HCT116 (cell line): ENCODE measurements at regions not wholly inside any gene's neighbourhood (a gene's known extent, or its start where the extent isn't known, plus 50 kb on each side); places are given as distances from the start of the nearest gene placed in this dataset.
A peak's percentile ranks its signal among the peaks of the same experiment; 100 is the strongest.

Source experiments
- ATAC-seq: fragments of 200-7000 bp; cut with Tn5 transposase; 2 replicates; pipeline ENCODE4 v1.9.1; 2020; ENCODE audit warnings: mild to moderate bottlenecking, moderate library complexity
- BruUV-seq: library from RNA; stranded (reverse); fragments of 400-500 nt; replicated peaks from 2 replicates; lab custom pipeline; 2021; lab: Mats Ljungman, UMichigan
- CTCF ChIA-PET: fragments of 300-600 bp; sonication (Branson Sonifier 250); formaldehyde crosslinking; loops from one replicate; lab custom pipeline; 2021; ENCODE audit warnings: antibody characterized with exemption; lab: Charles Lee
- POLR2A ChIA-PET: fragments of 300-600, 350-600 bp; sonication (Branson Sonifier 250); formaldehyde crosslinking; loops from one replicate; lab custom pipeline; 2021; ENCODE audit warnings: antibody characterized with exemption; lab: Charles Lee
- RAD21 ChIA-PET, 2 experiments: fragments of 300-600 bp; sonication (Branson Sonifier 250); formaldehyde crosslinking; loops; one replicate each; lab custom pipeline; 2023; ENCODE audit warnings: low total read pairs in 2 of 2; ENCODE audit not compliant: uncharacterized antibody in 2 of 2, unreplicated experiment in 2 of 2, low non-redundant PET in 1 of 2; lab: Charles Lee
- DNase-seq: peaks from one replicate; pipeline ENCODE4 v3.0.0-alpha.2; 2010; ENCODE audit warnings: low read depth, low spot score
- H2AFZ ChIP-seq: fragments of 200-600 bp; shearing (Covaris generic), sonication (generic); 2 replicates; pipeline ENCODE4 v1.6.1; 2017; ENCODE audit warnings: low read depth, mixed run types, mixed read lengths, antibody characterized with exemption, low read length; ENCODE audit not compliant: poor library complexity, severe bottlenecking
- H3K27ac ChIP-seq: 2 replicates; pipeline ENCODE4 v1.5.1; 2012; ENCODE audit warnings: low read depth, low read length
- H3K27me3 ChIP-seq: fragments of 200-600 bp; sonication (generic); 2 replicates; pipeline ENCODE4 v1.6.1; 2016; ENCODE audit warnings: mixed run types, low read length, mixed read lengths; ENCODE audit not compliant: insufficient read depth
- H3K36me3 ChIP-seq, 2 experiments: fragments of 200-500 bp in 1 of 2; fragments of 200-600 bp in 1 of 2; sonication (Bioruptor generic) in 1 of 2; sonication (generic) in 1 of 2; 2 replicates each; pipeline versions ENCODE4 v1.5.1 to v1.6.1; 2014 to 2016; ENCODE audit warnings: low read length in 2 of 2, inconsistent platforms in 1 of 2, mixed read lengths in 1 of 2, mixed run types in 1 of 2; ENCODE audit not compliant: insufficient read depth in 2 of 2, control insufficient read depth in 1 of 2
- H3K4me1 ChIP-seq, 2 experiments: fragments of 200-600 bp in 1 of 2; sonication (generic) in 1 of 2; 2 replicates each; pipeline versions ENCODE4 v1.5.1 to v1.6.1; 2012 to 2017; ENCODE audit warnings: low read length in 2 of 2, inconsistent platforms in 1 of 2, mild to moderate bottlenecking in 1 of 2, mixed read lengths in 1 of 2, mixed run types in 1 of 2, moderate library complexity in 1 of 2; ENCODE audit not compliant: insufficient read depth in 2 of 2, control insufficient read depth in 1 of 2
- H3K4me2 ChIP-seq: fragments of 200-600 bp; sonication (generic); 2 replicates; pipeline ENCODE4 v1.6.1; 2017; ENCODE audit warnings: mixed run types, low read length, mixed read lengths
- H3K4me3 ChIP-seq, 2 experiments: fragments of 200-600 bp in 1 of 2; sonication (generic) in 1 of 2; replicated peaks in 1 of 2; 2 replicates each; pipeline ENCODE4 v1.5.1; 2011 to 2016; ENCODE audit warnings: low read length in 2 of 2, control low read depth in 1 of 2, low read depth in 1 of 2, mild to moderate bottlenecking in 1 of 2, mixed read lengths in 1 of 2, mixed run types in 1 of 2
- H3K79me2 ChIP-seq: fragments of 200-600 bp; sonication (generic); 2 replicates; pipeline ENCODE4 v1.6.1; 2017; ENCODE audit warnings: mild to moderate bottlenecking, mixed run types, low read length, moderate library complexity, mixed read lengths; ENCODE audit not compliant: insufficient read depth
- H3K9ac ChIP-seq: fragments of 200-600 bp; sonication (generic); 2 replicates; pipeline ENCODE4 v1.6.1; 2016; ENCODE audit warnings: low read length, mixed read lengths
- H3K9me2 ChIP-seq: fragments of 200-600 bp; sonication (generic), shearing (Covaris generic); 2 replicates; pipeline ENCODE4 v1.6.1; 2017; ENCODE audit warnings: mixed run types, mild to moderate bottlenecking, moderate library complexity; ENCODE audit not compliant: insufficient read depth
- H3K9me3 ChIP-seq, 2 experiments: fragments of 200-500 bp in 1 of 2; fragments of 200-600 bp in 1 of 2; sonication (Bioruptor generic) in 1 of 2; sonication (generic) in 1 of 2; 2 replicates each; pipeline ENCODE4 v1.6.1; 2014 to 2017; ENCODE audit warnings: low read length in 2 of 2, mixed read lengths in 2 of 2, inconsistent platforms in 1 of 2, low read depth in 1 of 2, mild to moderate bottlenecking in 1 of 2, mixed run types in 1 of 2, moderate library complexity in 1 of 2; ENCODE audit not compliant: control insufficient read depth in 1 of 2, insufficient read depth in 1 of 2
- H4K20me1 ChIP-seq: fragments of 200-600 bp; sonication (generic), shearing (Covaris generic); 2 replicates; pipeline ENCODE4 v1.6.1; 2017; ENCODE audit warnings: mixed run types, mild to moderate bottlenecking, moderate library complexity; ENCODE audit not compliant: insufficient read depth
- ATF3 ChIP-seq: IDR thresholded peaks from 2 replicates; pipeline ENCODE4 v1.6.1; 2012
- CBX3 ChIP-seq: IDR thresholded peaks from 2 replicates; pipeline ENCODE4 v1.6.1; 2012; ENCODE audit warnings: low read depth
- CEBPB ChIP-seq: IDR thresholded peaks from 2 replicates; pipeline ENCODE4 v1.6.1; 2012; ENCODE audit warnings: low read depth
- CTCF ChIP-seq, 3 experiments: fragments of 200-600 bp in 1 of 3; sonication (generic) in 1 of 3; IDR thresholded peaks in 2 of 3; conservative IDR thresholded peaks in 1 of 3; 2 replicates each; pipeline ENCODE4 v1.5.1; 2012 to 2017; ENCODE audit warnings: low read depth in 2 of 3, low read length in 2 of 3, antibody characterized with exemption in 1 of 3, borderline replicate concordance in 1 of 3, control low read depth in 1 of 3, mild to moderate bottlenecking in 1 of 3, mixed read lengths in 1 of 3, mixed run types in 1 of 3, moderate library complexity in 1 of 3; ENCODE audit not compliant: insufficient read depth in 1 of 3
- EGR1 ChIP-seq: IDR thresholded peaks from 2 replicates; pipeline ENCODE4 v1.6.1; 2012; ENCODE audit warnings: low read depth
- ELF1 ChIP-seq: IDR thresholded peaks from 2 replicates; pipeline ENCODE4 v1.6.1; 2012; ENCODE audit warnings: low read depth, borderline replicate concordance
- EZH2 ChIP-seq: fragments of 200-600 bp; sonication (generic); IDR thresholded peaks from 2 replicates; pipeline ENCODE4 v1.6.1; 2017; ENCODE audit warnings: antibody characterized with exemption, mixed run types
- EZH2phosphoT487 ChIP-seq: fragments of 200-600 bp; IDR thresholded peaks from 2 replicates; pipeline ENCODE4 v1.6.1; 2018; ENCODE audit warnings: antibody characterized with exemption, borderline replicate concordance
- FOSL1 ChIP-seq: IDR thresholded peaks from 2 replicates; pipeline ENCODE4 v1.6.1; 2012; ENCODE audit warnings: low read depth
- JUND ChIP-seq: IDR thresholded peaks from 2 replicates; pipeline ENCODE4 v1.6.1; 2012
- MAX ChIP-seq: IDR thresholded peaks from 2 replicates; pipeline ENCODE4 v1.6.1; 2012
- POLR2A ChIP-seq: IDR thresholded peaks from 2 replicates; pipeline ENCODE4 v1.7.0; 2011; ENCODE audit warnings: borderline replicate concordance; ENCODE audit not compliant: insufficient read depth, insufficient read length; ENCODE audit errors: extremely low read depth
- POLR2AphosphoS5 ChIP-seq: IDR thresholded peaks from 2 replicates; pipeline ENCODE4 v1.6.1; 2011; ENCODE audit warnings: mild to moderate bottlenecking, low read depth, low read length, moderate library complexity
- RAD21 ChIP-seq: IDR thresholded peaks from 2 replicates; pipeline ENCODE4 v1.6.1; 2012; ENCODE audit warnings: low read depth, mild to moderate bottlenecking
- SIN3A ChIP-seq: IDR thresholded peaks from 2 replicates; pipeline ENCODE4 v1.6.1; 2012; ENCODE audit warnings: low read depth
- SP1 ChIP-seq: IDR thresholded peaks from 2 replicates; pipeline ENCODE4 v1.6.1; 2012; ENCODE audit warnings: low read depth
- SRF ChIP-seq: IDR thresholded peaks from 2 replicates; pipeline ENCODE4 v1.6.1; 2012; ENCODE audit warnings: low read depth
- TCF7L2 ChIP-seq: IDR thresholded peaks from 2 replicates; pipeline ENCODE4 v1.7.0; 2011; ENCODE audit warnings: borderline replicate concordance, inconsistent platforms; ENCODE audit not compliant: insufficient read depth, insufficient read length; ENCODE audit errors: extremely low read depth
- YY1 ChIP-seq: IDR thresholded peaks from 2 replicates; pipeline ENCODE4 v1.6.1; 2011; ENCODE audit warnings: low read length, low read depth, moderate library complexity, mild to moderate bottlenecking; ENCODE audit not compliant: insufficient replicate concordance; ENCODE audit errors: extremely low read depth
- ZBTB33 ChIP-seq: IDR thresholded peaks from 2 replicates; pipeline ENCODE4 v1.6.1; 2011; ENCODE audit warnings: mild to moderate bottlenecking, low read length, moderate library complexity; ENCODE audit not compliant: insufficient replicate concordance; ENCODE audit errors: extremely low read depth
- ZFX ChIP-seq: fragments of 450-650 bp; IDR thresholded peaks from 2 replicates; pipeline ENCODE4 v1.6.1; 2017
- ZNF274 ChIP-seq: fragments of 200-500 bp; sonication (Bioruptor generic); IDR thresholded peaks from 2 replicates; pipeline ENCODE4 v1.6.1; 2014; ENCODE audit warnings: mild to moderate bottlenecking, low read depth, low read length, inconsistent platforms
- intact Hi-C: fragments of 100-400 bp; cut with micrococcal nuclease; formaldehyde crosslinking; loops from 2 replicates; pipeline ENCODE4 v1.10.0; 2022

GRCh38 chr6:27684264-27685211 is 211.6 kb upstream of the ZNF184 start:
- Histone ChIP-seq H3K27ac (peak overlapping the region; percentile 60), H2AFZ (no peak overlapping the region), H3K27me3 (no peaks in the 10 kb centered on the region), H3K4me3 (no peak overlapping the region), H4K20me1 (no peaks in the 10 kb centered on the region), H3K9me2 (no peaks in the 10 kb centered on the region), H3K9me3 (peaks cover 0 to 6% of the 10 kb centered on the region in 2 experiments; a peak in 1 of 4 replicates), H3K4me2 (peak overlapping the region; percentile 50), H3K36me3 (no peaks in the 10 kb centered on the region), H3K4me1 (peaks cover 13 to 28% of the 10 kb centered on the region in 2 experiments), H3K9ac (no peak overlapping the region), H3K79me2 (no peaks in the 10 kb centered on the region)
- POLR2A ChIA-PET, result no interaction called here
- DNase-seq (peak; percentile 94), ATAC-seq (peak; percentile 64)
- TSS peak; percentile 100 for BruUV-seq
- intact Hi-C loops, result loop anchor here (1.0 to 10.0 kb wide), 6 partner anchors 12 to 507 kb away; a partner anchor contains a TSS
- CTCF ChIA-PET, result interaction anchor here (0.6 to 1.3 kb wide), 2 partner anchors 76 to 513 kb away, joined by 3 read pairs; no protein-coding TSS in a partner anchor
- RAD21 ChIA-PET, result no interaction called here
- TF ChIP-seq TCF7L2 (no peak), EZH2phosphoT487 (no peak), EGR1 (no peak), EZH2 (no peak), MAX (peak; percentile 88), RAD21 (0 out of 2 replicates have a peak, but pooled peaks have one; percentile 25), ATF3 (peak; percentile 96), ZFX (no peak), ELF1 (no peak; the same call in 1 of the 2 replicates), SIN3A (no peak), FOSL1 (no peak), SRF (no peak; the same call in 1 of the 2 replicates), SP1 (no peak), JUND (0 out of 2 replicates have a peak, but pooled peaks have one; percentile 13), ZBTB33 (no peak), CEBPB (peak; percentile 72; the same call in 1 of the 2 replicates), ZNF274 (no peak), POLR2A (no peak), POLR2AphosphoS5 (no peak), CBX3 (peak; percentile 92), YY1 (peak; percentile 41), CTCF (IDR thresholded peaks at IDR 0.05 in 2 of 3, conservative IDR thresholded peaks at IDR 0.05 in 1 of 3; ENCODE audit: borderline replicate concordance in 1 of 3, insufficient read depth in 1 of 3, low read depth in 2 of 3, low read length in 2 of 3) (no peak)
